KBM-7 (cell line): ENCODE measurements at regions not wholly inside any gene's neighbourhood (a gene's known extent, or its start where the extent isn't known, plus 50 kb on each side); places are given as distances from the start of the nearest gene placed in this dataset.

Experiments used
- DNase-seq: peaks from one replicate; pipeline ENCODE4 v3.0.0-alpha.2; 2015
- in situ Hi-C: fragments of 300-500 bp; cut with MboI; formaldehyde crosslinking; loops from 2 replicates; pipeline ENCODE4 v1.14.3; 2020; ENCODE audit warnings: low sequenced_read_pairs, low pct_unique_long_range_greater_than_20kb, mixed read lengths

DNA sequence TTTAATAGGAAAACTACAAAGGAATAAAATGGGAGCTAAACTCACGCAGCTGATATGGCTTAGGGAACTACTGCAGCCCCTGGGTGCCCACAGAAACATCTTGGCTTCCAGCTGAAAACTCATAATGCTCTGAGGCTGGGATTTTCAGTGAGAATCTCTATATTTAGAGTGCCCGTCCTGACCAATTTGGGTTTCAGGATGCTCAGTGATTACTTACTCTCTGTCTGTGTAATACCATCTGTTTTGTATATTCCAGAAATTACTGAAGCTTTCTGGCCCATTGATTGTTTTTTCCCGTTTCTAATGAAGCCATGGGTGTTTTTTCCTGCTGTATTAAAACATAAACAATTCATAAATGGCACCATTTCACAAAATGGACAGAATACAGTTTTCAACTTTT is 50.6 kb upstream of the ZNF385D start:
- in situ Hi-C loops: no loop called here
- no peak for DNase-seq

DNA sequence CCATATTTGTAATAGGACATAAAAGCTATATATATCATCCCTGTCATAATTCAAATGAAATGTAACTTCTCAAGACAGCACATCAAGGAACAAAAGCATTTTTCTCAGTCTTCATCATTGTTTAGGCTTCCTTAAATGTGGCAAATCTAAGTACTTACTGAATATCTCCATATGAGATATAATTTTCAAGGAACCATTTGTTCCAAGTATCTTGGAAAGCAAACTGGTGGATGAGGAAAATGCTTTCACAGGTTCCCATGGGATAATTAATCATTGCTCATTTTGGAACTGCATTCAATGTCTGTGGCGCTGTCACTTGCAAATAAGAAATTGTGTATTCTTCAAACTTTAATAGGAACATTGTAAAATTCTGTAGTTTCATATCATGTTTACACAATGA is 52.6 kb upstream of the ZNF385D start:
- in situ Hi-C loops: no loop called here
- no peak for DNase-seq

DNA sequence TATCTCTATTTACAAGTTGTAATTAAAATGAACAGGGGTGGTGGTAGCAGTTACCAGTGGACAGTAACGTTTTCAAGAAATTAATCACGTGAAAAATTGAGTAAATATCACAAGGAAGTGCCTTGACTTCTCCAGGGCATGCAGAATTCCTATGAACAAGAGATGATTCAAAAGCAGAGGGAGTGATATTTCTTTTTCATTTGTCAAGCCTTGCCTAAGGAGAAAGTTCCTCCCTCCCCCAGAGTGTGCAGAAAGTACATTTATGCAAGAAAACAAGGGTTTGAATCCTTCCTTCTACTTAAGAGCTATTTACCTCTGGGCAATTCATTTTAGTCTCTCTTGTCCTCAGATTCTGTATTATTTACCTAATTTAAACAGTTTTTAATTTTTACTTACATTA is 53.3 kb upstream of the ZNF385D start:
- no peak for DNase-seq
- in situ Hi-C loops: no loop called here

DNA sequence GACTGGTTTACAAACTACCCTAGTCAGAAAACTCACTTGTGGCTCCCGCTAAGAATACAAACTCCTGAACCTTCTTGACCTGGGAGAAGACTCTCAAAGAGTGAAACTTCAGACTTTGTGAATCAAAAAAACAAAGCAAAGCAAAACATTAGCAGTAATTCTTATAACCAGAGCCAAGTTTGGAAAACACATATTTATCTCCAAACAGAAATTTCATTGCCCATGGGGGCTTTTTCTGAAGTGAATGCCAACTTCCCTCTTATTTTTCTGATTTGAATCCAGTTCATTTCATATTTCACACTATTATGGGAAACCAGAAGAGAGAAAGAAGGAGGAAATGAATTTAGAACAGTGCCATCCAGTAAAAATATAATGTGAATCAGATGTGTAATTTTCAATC is 55.7 kb upstream of the ZNF385D start:
- in situ Hi-C loops: no loop called here
- DNase-seq: no peak

DNA sequence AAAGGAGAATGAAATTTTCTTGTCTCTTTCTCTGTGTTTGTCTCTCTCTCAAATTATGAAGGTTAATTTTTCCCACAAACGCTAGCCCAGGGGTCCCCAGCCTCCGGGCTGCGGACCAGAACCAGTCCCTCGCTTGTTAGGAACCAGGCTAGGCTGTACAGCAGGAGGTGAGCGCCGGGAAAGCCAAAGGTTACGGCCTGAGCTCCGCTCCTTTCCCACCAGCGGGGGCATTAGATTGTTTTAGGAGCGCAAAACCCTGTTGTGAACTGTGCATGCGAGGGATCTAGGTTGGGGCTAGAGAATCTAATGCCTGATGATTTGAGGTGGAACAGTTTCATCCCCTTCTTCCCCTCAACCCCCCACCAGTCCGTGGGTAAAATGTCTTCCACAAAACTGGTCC is 74.7 kb upstream of the ZNF385D start:
- in situ Hi-C loops: no loop called here
- no peak for DNase-seq

DNA sequence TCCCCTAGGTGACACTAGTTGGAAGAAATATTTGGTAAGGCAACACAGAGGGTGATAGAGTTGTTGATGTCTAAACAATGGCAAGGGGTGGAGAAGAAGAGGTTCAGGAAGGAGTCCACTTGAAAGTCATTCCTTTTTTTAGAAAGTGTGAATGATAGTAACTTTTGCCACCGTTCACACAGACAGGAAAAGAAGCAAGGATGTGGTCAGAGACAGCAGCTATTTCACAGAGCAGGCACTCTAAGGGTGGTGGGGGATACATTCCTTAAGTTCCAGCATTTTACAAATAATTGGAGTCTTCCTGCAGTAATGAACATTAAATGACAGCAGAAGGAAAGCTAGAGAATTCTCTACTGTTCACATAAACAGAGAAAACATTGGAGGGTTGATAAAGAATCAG is 75.4 kb upstream of the ZNF385D start:
- no peak for DNase-seq
- in situ Hi-C loops: no loop called here

DNA sequence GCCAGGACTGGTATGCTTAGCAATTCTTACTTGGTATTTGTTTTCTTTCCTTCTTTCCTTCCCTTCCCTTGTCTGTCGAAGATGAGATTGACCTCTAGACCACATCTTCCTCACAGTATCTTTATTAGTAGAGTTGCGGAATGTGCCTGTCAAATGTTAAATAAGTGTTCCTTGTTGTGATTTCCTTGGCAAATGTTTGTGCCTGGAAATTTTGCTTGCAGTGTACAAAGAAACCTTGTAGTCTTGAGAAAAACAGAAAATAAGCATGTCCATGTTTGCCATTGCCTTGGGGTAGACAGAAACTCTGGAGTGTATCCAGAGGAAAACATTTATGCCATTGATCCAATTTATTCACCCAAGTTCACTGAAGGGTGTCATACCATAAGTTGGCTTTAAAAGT is 79.5 kb upstream of the ZNF385D start:
- in situ Hi-C loops: no loop called here
- DNase-seq: no peak

DNA sequence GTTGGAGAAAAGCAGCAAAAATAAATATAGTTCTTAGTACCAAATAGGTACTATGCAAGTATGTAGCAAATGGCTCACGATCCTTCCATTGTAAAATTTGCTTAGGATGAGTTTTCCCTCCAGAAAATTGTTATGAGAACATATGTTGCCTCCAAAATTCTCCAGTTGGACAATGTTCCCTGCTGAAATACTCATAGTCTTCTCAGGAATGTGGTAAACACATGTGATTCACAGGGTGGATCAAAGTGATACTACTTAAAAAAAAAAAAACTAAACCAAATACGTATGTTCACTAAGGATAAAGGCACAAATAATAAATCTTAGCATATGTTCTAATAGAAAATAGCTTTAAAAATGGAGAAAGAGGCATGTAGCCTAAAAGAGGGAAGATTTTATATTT is 84.3 kb upstream of the ZNF385D start:
- in situ Hi-C loops: no loop called here
- DNase-seq: no peak

DNA sequence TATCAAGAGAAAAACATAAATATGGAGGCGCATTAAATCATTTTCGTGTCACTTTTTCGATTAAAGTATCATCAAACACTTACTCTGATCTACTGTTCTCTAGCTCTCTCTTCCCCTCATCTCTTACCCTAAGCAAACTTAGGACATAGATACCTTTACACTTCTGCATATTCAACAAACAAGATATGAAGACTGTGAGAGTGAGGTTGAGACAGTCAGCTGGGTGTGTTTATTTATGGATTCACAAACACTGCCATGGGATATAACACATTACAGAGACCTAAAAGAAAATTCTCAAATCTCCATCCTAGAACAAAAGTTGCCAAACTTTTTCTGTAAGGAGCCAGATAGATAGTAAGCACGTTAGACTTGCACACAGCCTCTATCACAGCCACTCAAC is 85.2 kb upstream of the ZNF385D start:
- in situ Hi-C loops: no loop called here

DNA sequence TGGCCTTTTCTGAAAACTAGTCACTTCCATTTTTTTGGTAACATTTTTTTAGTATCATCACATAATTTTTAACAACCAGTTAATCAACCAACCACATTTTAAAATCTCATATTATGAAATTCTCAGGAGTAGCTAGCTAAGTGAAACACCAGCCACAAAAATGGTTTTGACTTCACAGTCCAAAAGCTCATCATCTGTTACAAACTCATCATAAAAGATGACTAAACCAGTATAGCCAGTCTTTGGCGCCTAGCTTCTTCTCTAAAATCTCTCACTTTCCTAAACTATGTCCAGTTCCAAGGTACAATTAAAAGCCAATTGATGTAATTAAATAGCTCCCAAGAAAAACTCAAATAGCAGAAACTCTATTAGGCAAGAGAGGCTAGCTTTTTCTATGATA is 88.2 kb upstream of the ZNF385D start:
- in situ Hi-C loops: no loop called here
- DNase-seq: no peak

More for the DNA sequence above, 85.2 kb upstream of the ZNF385D start:
- no peak for DNase-seq

DNA sequence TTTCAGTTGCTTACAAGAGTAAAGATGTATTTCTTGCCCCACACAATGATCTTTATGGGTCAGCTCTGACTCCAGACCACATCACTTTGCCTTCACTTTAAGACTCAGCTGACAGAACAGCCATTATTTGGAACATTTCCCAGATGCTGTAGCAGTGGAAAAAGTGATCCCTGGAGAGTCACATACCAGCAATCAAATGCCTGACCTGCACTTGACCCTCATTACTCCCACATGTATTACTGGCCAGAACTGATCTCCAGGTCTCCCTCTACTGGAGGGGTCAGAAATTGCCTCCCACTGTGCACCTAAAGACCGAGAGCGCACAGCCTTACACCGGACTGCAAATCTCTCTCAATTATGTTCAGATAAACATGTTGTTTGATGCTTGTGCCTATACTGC is 88.6 kb upstream of the ZNF385D start:
- in situ Hi-C loops: no loop called here
- peak; percentile 23 for DNase-seq

DNA sequence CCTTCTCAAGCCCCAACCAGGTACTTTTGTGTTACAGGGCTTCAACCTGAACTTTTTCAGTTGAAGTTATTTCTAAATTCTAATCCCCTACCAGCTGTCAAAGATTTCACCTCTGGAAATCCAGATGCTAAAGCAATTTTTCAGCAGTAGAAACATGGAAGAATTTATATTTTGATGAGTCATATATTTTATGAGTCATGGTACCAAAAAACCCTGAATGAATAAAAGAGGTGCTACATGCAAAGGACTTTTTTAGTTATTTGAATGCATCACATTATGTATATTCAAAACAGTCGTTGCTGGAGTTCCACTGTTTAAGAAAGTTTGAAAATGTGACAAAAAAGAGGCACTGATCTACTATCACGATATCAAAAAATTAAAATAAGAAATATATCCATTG is 96.0 kb upstream of the ZNF385D start:
- in situ Hi-C loops: no loop called here
- no peak for DNase-seq

DNA sequence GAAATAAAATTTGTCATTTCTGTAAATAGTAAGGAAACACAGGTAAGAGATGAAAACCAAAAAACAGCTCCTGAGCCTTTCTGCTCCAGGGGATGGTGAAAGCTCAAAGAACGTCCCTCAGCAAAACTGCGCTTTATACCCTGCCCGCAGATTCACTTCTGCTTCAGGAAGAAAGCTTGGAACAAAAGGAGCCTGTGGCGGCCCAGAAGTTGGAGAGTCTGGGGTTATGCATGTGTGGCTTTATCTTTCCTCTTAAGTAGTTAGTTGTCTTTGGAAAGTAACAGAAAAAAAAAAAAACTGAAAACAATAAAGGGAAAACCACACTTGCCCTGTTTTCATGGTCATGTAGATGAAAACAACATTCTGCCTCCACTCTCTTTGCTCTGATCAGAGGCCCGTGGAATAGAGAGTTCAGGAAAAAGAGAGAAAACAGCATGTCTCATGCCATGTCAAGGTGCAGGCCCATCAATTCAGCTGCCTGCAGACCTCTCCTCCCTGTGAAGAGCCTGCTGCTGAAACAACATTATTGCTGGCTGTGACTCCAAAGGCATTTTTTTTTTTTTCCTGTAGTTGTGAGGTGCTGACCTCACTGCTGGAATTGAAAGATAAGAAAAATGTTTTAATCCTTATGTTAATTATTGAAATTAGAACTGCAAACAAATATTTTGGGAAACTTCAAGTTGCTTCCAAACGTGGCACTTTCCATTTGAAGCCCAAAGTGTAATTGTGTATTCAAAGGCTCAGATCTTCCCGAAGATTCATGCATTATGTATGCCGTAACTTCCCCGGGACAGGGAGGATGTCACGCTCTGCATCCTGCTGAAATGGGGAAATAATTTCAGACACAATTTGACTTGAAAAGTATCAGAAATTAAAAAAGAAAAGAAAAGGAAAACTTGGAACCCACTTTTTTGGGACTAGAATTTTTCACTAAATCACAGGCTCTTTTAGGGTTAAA is 108.4 kb upstream of the ZNF385D start:
- in situ Hi-C loops: no loop called here
- no peak for DNase-seq

DNA sequence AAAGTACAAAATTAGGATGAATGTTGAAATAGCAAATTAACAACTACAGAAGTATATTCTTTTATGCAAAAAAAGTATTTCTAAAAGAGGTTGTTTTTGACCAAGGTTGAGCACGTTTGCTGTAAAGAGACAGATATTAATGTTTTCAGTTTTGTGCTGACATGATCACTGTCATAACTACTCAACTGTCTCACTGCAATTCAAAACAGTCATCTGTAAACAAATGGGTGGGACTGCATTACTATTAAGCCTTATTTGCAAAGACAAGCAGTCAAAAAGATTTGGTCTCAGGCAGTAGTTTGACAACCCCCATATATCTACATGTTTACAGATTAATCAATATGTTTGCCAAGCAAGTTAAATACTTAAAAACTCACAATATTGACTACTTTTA is 109.1 kb upstream of the ZNF385D start:
- in situ Hi-C loops: no loop called here
- no peak for DNase-seq

DNA sequence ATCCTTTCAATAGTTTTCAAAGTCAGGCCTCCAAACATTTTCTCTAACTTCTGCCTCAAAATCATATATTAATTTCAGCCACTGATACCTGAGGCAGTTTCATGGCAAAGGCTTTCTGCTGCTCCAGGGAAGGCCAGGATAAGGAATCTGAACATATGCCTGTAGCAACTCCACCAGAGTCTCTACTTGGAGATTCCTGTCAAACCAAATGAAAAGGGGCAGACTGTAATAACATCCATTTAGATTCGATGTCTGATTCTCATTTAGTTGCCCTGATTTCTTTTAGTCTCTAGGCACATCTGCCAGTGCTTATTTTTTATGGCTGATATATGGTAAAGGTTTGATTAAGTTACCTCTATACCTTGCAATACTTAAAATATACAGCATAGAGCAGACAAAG is 109.6 kb upstream of the ZNF385D start:
- in situ Hi-C loops: no loop called here
- no peak for DNase-seq

DNA sequence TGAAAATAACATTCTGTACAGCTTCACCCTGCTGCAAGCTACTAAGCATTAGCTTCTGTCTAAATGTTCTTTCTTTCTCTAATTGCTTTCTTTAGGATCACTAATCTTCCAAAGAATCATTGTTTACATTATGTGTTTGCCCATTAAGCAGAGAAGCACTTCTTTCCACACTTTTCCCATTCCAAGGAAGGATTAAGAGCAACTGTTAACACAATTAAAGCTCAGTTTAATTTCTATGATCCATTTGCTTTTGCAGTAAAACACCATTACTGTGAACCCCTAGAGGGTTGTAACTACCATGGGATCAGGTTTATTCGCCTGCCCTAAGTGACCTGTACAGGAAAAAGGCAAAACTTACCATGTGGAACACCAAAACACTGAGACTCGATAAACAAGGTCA is 125.8 kb upstream of the ZNF385D start:
- in situ Hi-C loops: no loop called here
- DNase-seq: no peak

DNA sequence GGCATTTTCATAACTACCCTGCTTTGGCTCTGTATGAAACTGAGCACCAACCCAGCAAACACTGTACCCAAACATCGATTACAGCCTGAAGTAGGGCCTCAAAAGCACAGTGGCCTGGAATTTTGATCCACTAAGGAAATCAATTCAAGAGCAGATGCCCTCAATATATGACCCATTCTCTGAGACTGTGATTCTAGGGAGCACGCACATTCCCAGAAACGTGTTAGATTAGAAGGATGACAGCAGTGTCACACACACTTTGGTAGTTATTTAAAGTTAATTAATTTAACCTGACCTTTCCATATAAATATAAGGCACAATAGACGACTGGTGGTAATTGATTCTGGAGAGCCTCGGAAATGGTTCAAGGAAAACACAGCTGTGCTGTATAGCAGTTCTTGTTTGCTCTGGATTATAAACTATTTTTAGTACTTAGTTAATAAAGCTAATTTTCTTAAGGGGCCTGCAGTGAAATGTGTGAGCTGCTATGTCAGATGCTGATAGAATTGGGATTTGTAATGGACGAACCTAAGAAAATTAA is 126.3 kb upstream of the ZNF385D start:
- in situ Hi-C loops: no loop called here
- DNase-seq: no peak

DNA sequence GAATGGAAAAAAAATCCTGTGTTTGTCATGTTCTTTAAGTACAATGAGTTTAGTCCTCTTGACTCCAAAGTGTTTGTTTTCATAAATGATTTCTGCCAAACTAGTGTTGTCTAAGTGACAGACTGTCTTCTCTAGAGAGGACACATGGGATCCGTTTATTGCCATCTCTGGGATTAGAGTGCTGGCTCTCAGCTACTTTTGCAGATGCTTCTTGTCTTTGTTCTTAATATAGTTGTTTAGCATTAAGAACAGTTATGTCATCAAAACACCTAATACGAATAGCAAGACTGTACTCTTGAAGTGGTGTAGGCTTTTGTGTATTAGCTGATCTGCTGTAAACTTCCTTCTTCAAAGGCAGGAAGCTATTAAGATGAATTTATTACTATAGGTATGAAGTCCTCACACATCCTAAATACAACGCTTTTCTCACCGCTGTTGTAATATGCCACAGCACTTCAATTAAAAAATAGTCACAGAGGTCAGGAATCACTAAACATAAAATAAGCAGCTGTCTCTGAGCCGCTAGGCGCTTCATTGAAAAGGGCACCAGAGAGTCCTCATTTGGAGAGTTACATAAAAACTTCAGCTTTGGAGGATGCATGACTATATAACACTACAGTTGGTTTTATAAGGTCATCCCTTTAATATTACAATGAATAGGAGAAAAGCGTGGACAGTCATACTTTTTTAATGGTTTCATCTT is 128.3 kb upstream of the ZNF385D start:
- in situ Hi-C loops: no loop called here
- DNase-seq: no peak

DNA sequence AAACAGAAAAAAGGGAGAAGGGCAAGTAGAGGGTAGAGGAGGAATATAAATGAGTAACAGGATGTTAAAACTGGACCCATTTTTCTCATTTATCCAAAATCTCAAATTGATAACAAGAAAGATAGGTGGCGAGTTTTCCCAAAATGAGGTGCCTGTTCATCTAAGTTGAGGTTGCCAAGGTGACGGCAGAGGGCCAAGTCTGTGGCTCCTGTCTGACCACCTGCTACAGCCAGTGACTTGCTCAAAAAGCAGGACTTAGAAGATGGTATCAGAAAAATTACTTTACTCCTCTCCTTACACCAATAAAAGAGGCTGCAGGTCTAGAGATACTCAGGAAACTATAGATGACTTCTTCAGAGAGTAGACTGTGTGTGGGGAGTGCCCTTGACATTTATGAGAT is 137.6 kb upstream of the ZNF385D start:
- DNase-seq: no peak
- in situ Hi-C loops: no loop called here

DNA sequence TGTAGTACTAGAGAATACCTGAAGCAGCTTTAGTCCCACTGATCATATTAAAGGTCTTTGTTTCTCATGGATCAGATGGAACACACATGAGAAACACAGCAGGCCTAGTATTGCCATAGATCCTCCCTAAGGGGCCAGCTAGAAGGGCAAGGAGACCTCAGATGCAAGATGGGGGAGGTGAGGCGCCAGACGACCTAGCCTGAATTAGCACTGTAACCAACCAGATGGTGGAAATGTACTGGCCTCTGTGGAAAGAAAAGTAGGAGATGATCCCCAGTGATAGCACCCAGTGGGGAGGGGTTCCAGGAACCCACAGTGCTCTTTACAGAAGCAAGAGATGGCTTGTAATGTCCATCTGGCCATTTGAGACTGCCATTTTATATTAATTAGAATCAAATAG is 138.2 kb upstream of the ZNF385D start:
- no peak for DNase-seq
- in situ Hi-C loops: no loop called here
